ENCODE measurements at regions not wholly inside any gene's neighbourhood (a gene's known extent, or its start where the extent isn't known, plus 50 kb on each side); places are given as distances from the start of the nearest gene placed in this dataset.

- no peak for DNase-seq (ENCODE audit: low read depth, low spot score)
These were observed 113.7 kb downstream of the RNASET2 start for GRCh38 chr6:166842607-166843006.

DNA sequence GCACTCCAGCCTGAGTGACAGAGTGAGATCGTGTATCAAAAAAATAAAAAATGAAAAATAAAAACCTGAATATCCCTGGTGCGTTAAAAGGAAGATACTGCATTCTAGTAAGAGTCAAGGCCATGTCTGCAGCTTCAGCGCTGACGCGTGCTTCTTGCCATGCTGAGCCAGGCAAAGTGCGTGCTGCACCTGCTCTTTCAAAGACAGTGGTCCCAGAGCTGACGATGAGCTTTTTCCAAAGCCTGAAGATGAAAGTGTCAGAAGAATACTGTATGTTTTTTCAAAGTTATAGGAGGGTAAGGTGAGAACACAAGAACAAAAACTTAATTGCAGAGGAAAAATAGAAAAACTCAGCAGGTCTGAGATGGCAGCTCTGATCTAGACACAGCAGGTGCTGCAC, 115.1 kb downstream of the RNASET2 start:
- DNase-seq (ENCODE audit: low read depth, low spot score): no peak

DNA sequence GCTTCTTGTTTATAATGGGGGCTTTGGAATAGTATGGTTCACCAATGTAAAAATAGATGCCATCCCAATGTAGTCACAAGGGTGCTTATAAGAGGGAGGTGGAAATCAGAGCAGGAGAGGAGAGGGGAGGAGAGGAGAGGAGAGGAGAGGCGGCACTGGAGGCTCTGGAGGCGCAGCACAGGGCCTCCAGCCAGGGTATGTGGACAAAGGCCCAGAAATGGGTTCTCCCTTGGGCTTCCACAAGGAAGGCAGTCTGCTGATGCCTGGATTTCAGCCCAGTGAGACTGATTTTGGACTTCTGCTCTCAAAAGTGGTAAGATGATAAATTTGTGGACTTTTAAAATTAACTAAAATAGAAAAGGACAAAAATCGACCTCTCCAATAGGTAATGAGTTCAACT, 116.8 kb downstream of the RNASET2 start:
- no peak for DNase-seq (ENCODE audit: low read depth, low spot score)

GRCh38 chr6:166838987-166839386, 117.4 kb downstream of the RNASET2 start:
- no peak for DNase-seq (ENCODE audit: low read depth, low spot score)

GRCh38 chr6:166836785-166837718, 119.3 kb downstream of the RNASET2 start:
- DNase-seq (ENCODE audit: low read depth, low spot score): no peak

GRCh38 chr6:166834049-166834448, 122.3 kb downstream of the RNASET2 start:
- no peak for DNase-seq (ENCODE audit: low read depth, low spot score)

DNA sequence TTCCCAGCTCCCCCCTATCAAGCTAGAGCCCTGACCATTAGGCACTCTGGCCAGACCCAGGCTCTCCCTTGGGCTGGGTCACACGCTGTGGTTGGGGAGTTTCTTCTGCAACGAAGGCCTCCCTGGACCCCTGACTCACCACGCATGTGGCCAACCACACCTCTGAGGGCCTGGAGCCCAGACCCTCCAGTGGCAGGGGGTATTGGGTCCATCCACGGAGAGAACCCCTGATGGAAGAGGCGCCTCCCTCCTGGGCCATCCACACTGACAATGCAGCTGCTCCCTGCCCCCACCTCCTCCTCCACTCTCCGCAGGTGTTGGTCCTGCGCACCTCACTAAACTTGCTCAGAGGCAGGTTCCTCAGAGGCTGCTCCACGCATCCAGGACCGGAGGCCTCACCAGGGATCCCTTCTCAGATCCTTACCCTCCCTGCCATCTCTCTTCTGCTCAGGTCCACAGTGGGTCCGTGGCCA, 125.4 kb downstream of the RNASET2 start:
- DNase-seq (ENCODE audit: low read depth, low spot score): no peak

DNA sequence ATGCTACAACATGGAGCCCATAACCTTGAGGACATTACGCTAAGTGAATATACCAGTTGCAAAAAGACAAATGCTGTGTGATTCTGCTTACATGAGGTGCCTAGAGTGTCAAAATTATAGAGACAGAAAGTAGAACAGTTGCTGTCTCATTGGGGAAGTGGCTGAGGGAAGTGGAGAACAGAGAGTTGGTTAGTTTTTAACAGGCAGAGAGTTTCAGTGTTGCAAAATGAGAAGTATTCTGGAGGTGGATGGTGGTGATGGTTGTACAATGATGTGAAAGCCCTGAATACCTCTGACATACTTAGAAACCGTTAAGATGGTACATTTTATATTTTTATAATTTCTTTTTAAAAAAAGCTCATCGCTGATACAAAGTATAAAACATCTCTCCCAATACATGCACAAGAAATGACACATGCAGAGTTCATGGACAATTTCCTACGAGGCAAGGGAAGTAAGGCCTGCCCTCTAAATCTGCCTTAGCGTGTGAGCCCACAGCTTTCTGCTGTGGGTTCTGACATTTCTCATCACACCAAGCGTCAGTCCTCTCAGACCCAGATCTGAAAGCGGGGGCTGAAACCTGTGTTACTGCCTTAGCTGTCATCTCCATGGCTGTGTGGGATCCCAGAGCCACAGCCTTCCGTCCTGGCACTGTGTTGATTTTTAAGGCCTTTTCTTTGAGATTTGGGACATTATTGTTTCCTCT, 126.0 kb downstream of the RNASET2 start:
- DNase-seq (ENCODE audit: low read depth, low spot score): no peak

GRCh38 chr6:166826264-166826663, 130.1 kb downstream of the RNASET2 start:
- DNase-seq (ENCODE audit: low read depth, low spot score): no peak

DNA sequence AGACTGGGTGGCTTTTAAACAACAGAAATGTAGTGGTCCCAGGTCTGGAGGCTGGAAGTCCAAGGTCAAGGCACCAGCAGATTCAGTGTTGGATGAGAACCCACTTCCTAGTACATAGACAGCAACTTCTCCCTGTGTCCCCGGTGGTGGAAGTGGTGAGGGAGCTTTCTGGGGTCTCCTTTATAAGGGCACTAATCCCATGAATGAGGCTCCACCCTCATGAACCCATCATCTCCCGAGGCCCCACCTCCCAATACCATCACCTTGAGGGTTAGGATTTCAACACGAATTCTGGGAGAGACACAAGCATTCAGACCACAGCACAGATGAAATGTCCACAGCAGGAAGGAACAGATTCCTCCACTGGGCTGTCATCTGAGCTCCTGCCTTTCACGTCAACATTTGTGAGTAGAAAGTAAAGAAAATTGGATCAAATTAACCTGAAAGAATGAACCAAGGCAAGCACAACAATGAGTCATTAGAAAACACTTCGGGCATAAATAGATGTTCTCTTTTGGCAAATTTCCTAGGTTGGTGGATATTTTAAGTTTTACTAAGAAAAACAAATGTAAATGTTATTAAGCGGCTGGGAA, 130.7 kb downstream of the RNASET2 start:
- peak; percentile 10 for DNase-seq (ENCODE audit: low read depth, low spot score)

GRCh38 chr6:166824880-166825250, 131.5 kb downstream of the RNASET2 start:
- no peak for DNase-seq (ENCODE audit: low read depth, low spot score)

DNA sequence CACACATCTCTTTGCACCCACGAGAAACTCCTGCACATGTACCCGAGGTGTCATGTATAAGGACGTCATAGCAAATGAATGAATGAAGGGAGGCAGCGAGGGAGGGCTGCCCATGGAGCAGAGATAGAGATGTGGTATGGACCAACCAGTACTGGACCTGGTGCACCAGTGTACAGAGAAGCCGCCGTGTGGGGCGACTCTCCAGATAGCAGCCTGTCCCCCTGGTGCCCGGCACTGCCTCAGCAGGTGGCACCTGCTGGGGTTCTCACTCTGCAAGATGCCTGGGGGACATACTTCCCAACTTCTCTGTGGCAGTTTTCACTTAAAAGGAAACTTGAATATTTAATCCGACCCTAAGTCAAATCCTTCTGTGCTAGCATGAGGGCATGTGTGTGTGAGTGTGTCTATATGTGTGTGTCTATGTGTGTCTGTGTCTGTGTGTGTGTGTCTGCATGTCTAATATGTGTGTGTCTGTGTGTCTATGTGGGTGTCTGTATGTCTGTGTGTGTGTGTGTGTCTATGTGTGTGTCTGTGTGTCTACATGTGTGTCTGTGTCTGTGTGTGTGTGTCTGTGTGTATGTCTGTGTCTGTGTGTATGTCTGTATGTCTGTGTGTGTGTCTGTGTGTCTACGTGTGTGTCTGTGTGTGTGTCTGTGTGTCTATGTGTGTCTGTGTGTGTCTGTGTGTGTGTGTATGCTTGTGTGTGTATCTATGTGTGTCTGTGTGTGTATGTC, 132.0 kb downstream of the RNASET2 start:
- no peak for DNase-seq (ENCODE audit: low read depth, low spot score)

DNA sequence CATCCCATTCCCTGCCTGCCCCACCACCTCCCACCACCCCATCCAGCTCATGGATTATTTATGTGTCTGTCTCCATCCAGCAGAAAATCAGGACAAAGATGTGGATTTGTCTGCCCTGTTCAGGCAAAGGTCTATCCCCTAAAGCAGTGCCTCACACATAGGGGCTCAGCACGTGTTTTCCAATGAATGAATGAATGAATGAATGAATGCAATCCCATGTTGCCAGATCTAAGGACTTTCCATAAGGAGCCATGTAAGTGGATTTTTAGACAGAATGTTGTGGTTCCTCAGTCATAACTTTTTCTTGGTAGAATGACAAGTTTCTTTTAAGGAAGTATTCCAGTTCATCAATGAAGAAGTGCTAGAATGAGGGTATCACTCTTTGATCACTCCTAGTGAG, 133.7 kb downstream of the RNASET2 start:
- DNase-seq (ENCODE audit: low read depth, low spot score): no peak

GRCh38 chr6:166820483-166820882, 135.9 kb downstream of the RNASET2 start:
- DNase-seq (ENCODE audit: low read depth, low spot score): no peak

GRCh38 chr6:166820070-166820469, 136.3 kb downstream of the RNASET2 start:
- no peak for DNase-seq (ENCODE audit: low read depth, low spot score)

GRCh38 chr6:166815629-166816028, 140.7 kb downstream of the RNASET2 start:
- no peak for DNase-seq (ENCODE audit: low read depth, low spot score)

DNA sequence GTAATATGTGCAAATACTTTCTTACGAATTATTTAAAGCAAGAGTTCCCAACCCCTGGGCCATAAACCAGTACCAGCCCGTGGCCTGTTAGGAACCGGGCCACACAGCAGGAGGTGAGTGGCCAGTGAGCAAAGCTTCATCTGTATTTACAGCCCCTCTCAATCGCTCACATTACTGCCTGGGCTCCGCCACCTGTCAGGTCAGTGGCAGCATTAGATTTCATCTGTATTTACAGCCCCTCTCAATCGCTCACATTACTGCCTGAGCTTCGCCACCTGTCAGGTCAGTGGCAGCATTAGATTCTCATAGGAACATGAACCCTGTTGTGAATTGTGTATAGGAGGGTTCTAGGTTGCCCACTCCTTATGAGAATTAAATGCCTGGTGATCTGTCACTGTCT, 142.0 kb downstream of the RNASET2 start:
- DNase-seq (ENCODE audit: low read depth, low spot score): no peak

GRCh38 chr6:166813461-166813860, 142.9 kb downstream of the RNASET2 start:
- no peak for DNase-seq (ENCODE audit: low read depth, low spot score)

GRCh38 chr6:166810864-166811263, 145.5 kb downstream of the RNASET2 start:
- DNase-seq (ENCODE audit: low read depth, low spot score): no peak

DNA sequence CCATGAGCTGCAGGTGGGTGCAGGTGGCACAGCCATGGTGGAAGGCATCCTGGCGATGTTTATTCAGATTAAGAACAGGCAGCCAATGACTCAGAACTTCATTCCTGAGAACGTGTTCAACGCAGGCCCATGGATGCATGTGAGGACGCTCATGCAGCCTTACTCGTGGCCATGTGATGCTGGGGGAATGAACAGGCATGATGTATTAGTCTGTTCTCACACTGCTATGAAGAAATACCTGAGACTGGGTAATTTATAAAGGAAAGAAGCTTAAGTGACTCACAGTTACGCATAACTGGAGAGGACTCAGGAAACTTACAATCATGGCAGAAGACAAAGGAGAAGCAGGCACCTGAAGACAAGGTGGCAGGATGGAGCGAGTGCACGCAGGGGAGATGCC, 146.6 kb downstream of the RNASET2 start:
- DNase-seq (ENCODE audit: low read depth, low spot score): no peak

DNA sequence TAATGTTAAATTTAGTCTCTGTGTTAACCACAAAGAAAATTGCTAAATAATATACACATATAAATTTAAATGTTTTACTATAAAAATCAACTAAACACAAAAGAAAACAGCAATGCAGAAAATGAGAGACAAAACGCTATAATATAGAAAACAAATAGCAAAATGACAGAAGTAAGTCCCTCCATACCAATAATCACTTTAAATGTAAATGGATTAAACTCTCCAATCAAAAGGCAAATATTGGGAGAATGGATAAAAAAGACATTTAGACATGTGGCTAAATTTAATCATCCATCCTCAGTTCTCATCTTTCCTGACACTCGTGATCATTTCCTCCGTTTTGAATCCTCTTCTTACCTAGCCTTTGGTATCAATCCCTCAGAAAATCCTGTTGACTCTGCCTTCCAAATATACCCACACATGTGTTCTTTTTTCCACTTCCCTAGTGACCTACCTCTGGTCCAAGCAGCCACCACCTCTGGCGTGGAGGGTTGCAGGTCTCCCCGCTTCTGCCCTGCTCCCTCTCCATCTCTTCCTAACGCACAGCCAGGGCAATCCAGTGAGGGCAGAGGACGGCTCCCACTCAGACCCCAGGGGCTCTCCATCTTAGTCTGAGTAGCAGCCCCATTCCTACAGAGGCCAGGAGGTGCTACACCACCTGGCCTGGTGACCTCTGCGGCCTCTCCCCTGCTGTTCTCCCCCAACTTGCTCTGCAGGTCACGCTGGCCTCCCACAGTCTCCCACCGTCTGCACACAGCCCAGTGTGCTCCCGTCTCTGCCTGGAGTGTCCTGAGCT, 149.2 kb downstream of the RNASET2 start:
- no peak for DNase-seq (ENCODE audit: low read depth, low spot score)

Measured in brain pericyte (primary cell).